DMS153 treated with DMSO at 0.1 percent for 48 hours (cell line): ENCODE measurements at regions not wholly inside any gene's neighbourhood (a gene's known extent, or its start where the extent isn't known, plus 50 kb on each side); places are given as distances from the start of the nearest gene placed in this dataset.
"Not testable (repeated sequence)": the region's sequence is repeated elsewhere in the genome, so short reads cannot be mapped to it uniquely, and the experiment has no call there.

ENCODE experiments used
- DNase-seq: peaks from one replicate; lab custom pipeline; 2025; ENCODE audit not compliant: unreplicated experiment; lab: John Stamatoyannopoulos, UW

GRCh38 chr9:30010691-30011090 is 2373.8 kb upstream of the ACO1 start:
- DNase-seq, result no peak

GRCh38 chr9:30012622-30013021 is 2371.8 kb upstream of the ACO1 start:
- no peak for DNase-seq

GRCh38 chr9:30015073-30015472 is 2369.4 kb upstream of the ACO1 start:
- DNase-seq, result no peak

- DNase-seq, result no peak
These were observed 2364.3 kb upstream of the ACO1 start for GRCh38 chr9:30020161-30020560.

GRCh38 chr9:30035761-30036160 is 2348.7 kb upstream of the ACO1 start:
- DNase-seq, result no peak

- DNase-seq, result no peak
These were observed 2347.9 kb upstream of the ACO1 start for GRCh38 chr9:30036558-30036957.

GRCh38 chr9:30039712-30040111 is 2344.7 kb upstream of the ACO1 start:
- DNase-seq, result no peak

GRCh38 chr9:30048396-30048795 is 2336.0 kb upstream of the ACO1 start:
- no peak for DNase-seq

GRCh38 chr9:30058463-30058862 is 2326.0 kb upstream of the ACO1 start:
- DNase-seq, result no peak

GRCh38 chr9:30060976-30061375 is 2323.5 kb upstream of the ACO1 start:
- DNase-seq, result no peak

GRCh38 chr9:30065888-30066287 is 2318.6 kb upstream of the ACO1 start:
- no peak for DNase-seq

- DNase-seq, result not testable (repeated sequence)
These were observed 2315.2 kb upstream of the ACO1 start for GRCh38 chr9:30069236-30069635.

- DNase-seq, result no peak
These were observed 2309.4 kb upstream of the ACO1 start for GRCh38 chr9:30075022-30075421.

GRCh38 chr9:30075451-30076199 is 2308.8 kb upstream of the ACO1 start:
- DNase-seq, result no peak

GRCh38 chr9:30078195-30078594 is 2306.2 kb upstream of the ACO1 start:
- DNase-seq, result no peak

- no peak for DNase-seq
These were observed 2295.0 kb upstream of the ACO1 start for GRCh38 chr9:30089428-30089827.

- DNase-seq, result no peak
These were observed 2280.6 kb upstream of the ACO1 start for GRCh38 chr9:30103647-30104394.

- DNase-seq, result not testable (repeated sequence)
These were observed 2277.3 kb upstream of the ACO1 start for GRCh38 chr9:30107134-30107533.

GRCh38 chr9:30116673-30117217 is 2267.7 kb upstream of the ACO1 start:
- DNase-seq, result no peak

GRCh38 chr9:30120666-30121065 is 2263.8 kb upstream of the ACO1 start:
- DNase-seq, result no peak

GRCh38 chr9:30121611-30122010 is 2262.8 kb upstream of the ACO1 start:
- DNase-seq, result no peak

GRCh38 chr9:30125881-30126280 is 2258.6 kb upstream of the ACO1 start:
- no peak for DNase-seq
